ENCODE measurements at regions not wholly inside any gene's neighbourhood (a gene's known extent, or its start where the extent isn't known, plus 50 kb on each side); places are given as distances from the start of the nearest gene placed in this dataset.

DNA sequence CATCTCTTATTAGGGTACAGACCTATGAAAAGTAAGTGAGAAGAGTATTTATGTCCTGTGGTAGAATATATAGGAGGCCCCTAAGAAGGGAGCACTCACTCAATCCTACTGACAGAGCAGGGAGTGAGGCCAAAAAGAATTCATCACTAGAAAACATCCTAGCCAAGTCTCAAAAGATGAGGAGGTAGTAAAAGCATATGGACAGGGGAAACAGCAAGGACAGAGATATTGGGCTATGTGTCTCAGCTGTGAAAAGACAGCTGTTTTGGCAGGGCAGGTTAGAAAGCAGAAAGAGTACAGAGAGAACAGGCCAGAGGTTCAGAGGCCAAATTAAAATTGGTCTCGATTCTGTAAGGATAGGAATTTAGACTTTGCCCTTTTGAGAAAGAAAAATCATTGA is 548.3 kb upstream of the ANKRD30A start:
- H3K4me1 ChIP-seq, result no peaks in the 10 kb centered on the region
- no peak for TF ChIP-seq POLR2A (IDR thresholded peaks at IDR 0.05)
- TF ChIP-seq, protein P1, sequence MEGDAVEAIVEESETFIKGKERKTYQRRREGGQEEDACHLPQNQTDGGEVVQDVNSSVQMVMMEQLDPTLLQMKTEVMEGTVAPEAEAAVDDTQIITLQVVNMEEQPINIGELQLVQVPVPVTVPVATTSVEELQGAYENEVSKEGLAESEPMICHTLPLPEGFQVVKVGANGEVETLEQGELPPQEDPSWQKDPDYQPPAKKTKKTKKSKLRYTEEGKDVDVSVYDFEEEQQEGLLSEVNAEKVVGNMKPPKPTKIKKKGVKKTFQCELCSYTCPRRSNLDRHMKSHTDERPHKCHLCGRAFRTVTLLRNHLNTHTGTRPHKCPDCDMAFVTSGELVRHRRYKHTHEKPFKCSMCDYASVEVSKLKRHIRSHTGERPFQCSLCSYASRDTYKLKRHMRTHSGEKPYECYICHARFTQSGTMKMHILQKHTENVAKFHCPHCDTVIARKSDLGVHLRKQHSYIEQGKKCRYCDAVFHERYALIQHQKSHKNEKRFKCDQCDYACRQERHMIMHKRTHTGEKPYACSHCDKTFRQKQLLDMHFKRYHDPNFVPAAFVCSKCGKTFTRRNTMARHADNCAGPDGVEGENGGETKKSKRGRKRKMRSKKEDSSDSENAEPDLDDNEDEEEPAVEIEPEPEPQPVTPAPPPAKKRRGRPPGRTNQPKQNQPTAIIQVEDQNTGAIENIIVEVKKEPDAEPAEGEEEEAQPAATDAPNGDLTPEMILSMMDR (IDR thresholded peaks at IDR 0.05 in 4 of 5, conservative IDR thresholded peaks at IDR 0.05 in 1 of 5), result no peak
- H3K4me3 ChIP-seq, result no peak overlapping the region
- H3K27me3 ChIP-seq, result no peaks in the 10 kb centered on the region
- no peak overlapping the region for H3K27ac ChIP-seq
- no peaks in the 10 kb centered on the region for H3K9me3 ChIP-seq
- ATAC-seq (no peak), DNase-seq (no peak)
- intact Hi-C loops (cut with DNase I; ENCODE audit: low total_unique reads) (no loop called here), in situ Hi-C loops (cut with MboI; ENCODE audit: low sequenced_read_pairs in 4 of 4) (no loop called here)
- H3K36me3 ChIP-seq, result no peaks in the 10 kb centered on the region

DNA sequence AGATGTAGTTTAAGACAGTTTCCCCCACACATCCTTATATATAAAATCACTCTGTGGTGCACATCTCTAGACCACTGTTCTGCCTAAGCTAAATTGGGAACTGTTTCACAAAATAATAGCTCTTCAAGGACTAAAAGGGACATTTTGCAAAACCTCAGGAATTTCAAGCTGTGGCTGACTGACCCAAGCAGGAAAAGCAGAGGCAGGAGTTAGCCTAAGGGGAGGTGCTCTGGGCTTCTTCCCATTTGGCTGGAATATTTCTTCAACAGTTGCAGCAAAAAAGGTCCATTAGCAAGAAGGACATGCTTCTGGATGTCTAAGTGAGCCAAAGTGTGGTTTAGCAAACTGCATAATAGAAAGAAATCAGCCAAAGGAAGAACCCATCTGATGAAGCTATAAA is 551.2 kb upstream of the ANKRD30A start:
- in situ Hi-C loops (cut with MboI; ENCODE audit: low sequenced_read_pairs in 4 of 4), result no loop called here
- TF ChIP-seq POLR2A (IDR thresholded peaks at IDR 0.05), result no peak
- TF ChIP-seq, protein P1 (IDR thresholded peaks at IDR 0.05 in 4 of 5, conservative IDR thresholded peaks at IDR 0.05 in 1 of 5), result no peak

DNA sequence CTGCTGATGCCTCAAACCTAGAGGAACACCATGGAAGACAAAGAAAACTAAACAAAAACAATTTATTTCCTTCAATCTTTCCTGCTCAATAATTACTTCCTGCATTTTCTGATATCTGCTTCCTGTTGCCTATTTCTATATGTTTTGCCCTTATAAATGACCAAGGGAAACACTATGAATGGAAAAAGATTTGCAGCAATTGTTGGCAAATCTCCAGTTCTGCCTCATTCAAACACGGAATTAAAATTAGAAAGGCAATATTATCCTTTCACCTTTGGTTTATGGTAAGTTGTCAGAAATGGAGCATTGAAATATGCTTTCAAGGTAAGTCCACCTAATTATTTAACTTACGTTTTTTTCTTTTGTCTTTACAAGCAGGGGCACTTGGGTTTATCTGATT is 552.2 kb upstream of the ANKRD30A start:
- TF ChIP-seq POLR2A (IDR thresholded peaks at IDR 0.05), result no peak
- TF ChIP-seq, protein P1 (IDR thresholded peaks at IDR 0.05 in 4 of 5, conservative IDR thresholded peaks at IDR 0.05 in 1 of 5), result no peak
- H3K27me3 ChIP-seq, result no peaks in the 10 kb centered on the region
- no peak overlapping the region for H3K4me3 ChIP-seq
- H3K27ac ChIP-seq, result no peak overlapping the region
- no peak for DNase-seq
- no peak for ATAC-seq
- H3K9me3 ChIP-seq, result no peaks in the 10 kb centered on the region
- intact Hi-C loops (cut with DNase I; ENCODE audit: low total_unique reads) (no loop called here), in situ Hi-C loops (cut with MboI; ENCODE audit: low sequenced_read_pairs in 4 of 4) (no loop called here)
- no peaks in the 10 kb centered on the region for H3K4me1 ChIP-seq
- H3K36me3 ChIP-seq, result no peaks in the 10 kb centered on the region

More for the DNA sequence above, 551.2 kb upstream of the ANKRD30A start:
- no peaks in the 10 kb centered on the region for H3K4me1 ChIP-seq
- no peaks in the 10 kb centered on the region for H3K27me3 ChIP-seq
- intact Hi-C loops (cut with DNase I; ENCODE audit: low total_unique reads), result no loop called here
- no peak overlapping the region for H3K4me3 ChIP-seq
- ATAC-seq (no peak), DNase-seq (no peak)
- H3K9me3 ChIP-seq, result no peaks in the 10 kb centered on the region
- no peak overlapping the region for H3K27ac ChIP-seq
- H3K36me3 ChIP-seq, result no peaks in the 10 kb centered on the region

DNA sequence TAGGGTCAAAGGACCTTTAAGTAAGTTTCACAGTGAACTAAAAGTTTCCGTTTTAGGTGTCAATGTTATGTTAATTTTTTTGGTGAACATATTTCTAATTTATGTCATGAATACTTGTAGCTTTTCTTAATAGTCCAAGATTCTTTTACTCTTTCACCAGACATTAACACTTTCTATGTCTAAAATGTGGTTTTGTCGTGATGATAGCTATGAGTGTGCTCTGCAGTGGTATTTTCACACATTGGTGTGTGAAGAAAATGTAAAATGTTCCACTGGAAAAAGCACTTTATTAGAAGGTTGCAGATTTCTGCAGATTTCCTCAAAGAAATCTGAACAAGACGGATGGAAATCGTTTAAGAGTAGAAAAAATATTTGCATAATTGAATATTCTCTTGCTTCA is 561.0 kb upstream of the ANKRD30A start:
- ATAC-seq (no peak), DNase-seq (no peak)
- TF ChIP-seq POLR2A (IDR thresholded peaks at IDR 0.05), result no peak
- TF ChIP-seq, protein P1 (IDR thresholded peaks at IDR 0.05 in 4 of 5, conservative IDR thresholded peaks at IDR 0.05 in 1 of 5), result no peak
- H3K9me3 ChIP-seq, result no peaks in the 10 kb centered on the region
- no peak overlapping the region for H3K27ac ChIP-seq
- H3K27me3 ChIP-seq, result no peaks in the 10 kb centered on the region
- no peak overlapping the region for H3K4me3 ChIP-seq
- H3K4me1 ChIP-seq, result no peaks in the 10 kb centered on the region
- intact Hi-C loops (cut with DNase I; ENCODE audit: low total_unique reads), result no loop called here
- in situ Hi-C loops (cut with MboI; ENCODE audit: low sequenced_read_pairs in 4 of 4), result no loop called here
- H3K36me3 ChIP-seq, result no peaks in the 10 kb centered on the region

All from gastrocnemius medialis (tissue), 4 donors.